GM18505 (cell line): ENCODE measurements at regions not wholly inside any gene's neighbourhood (a gene's known extent, or its start where the extent isn't known, plus 50 kb on each side); places are given as distances from the start of the nearest gene placed in this dataset.

Source experiments
- ATAC-seq: cut with Tn5 transposase; IDR thresholded peaks from one replicate; pipeline ENCODE4 v1.9.1; 2021; ENCODE audit not compliant: unreplicated experiment
- POLR2A ChIP-seq: IDR thresholded peaks from 4 replicates; pipeline ENCODE4 v1.6.1; 2011; ENCODE audit warnings: borderline replicate concordance; ENCODE audit not compliant: insufficient read depth, insufficient read length; ENCODE audit errors: extremely low read depth

- TF ChIP-seq POLR2A, result no peak
- ATAC-seq, result no peak
Measured at GRCh38 chr7:45987521-45988290, 66.6 kb upstream of the IGFBP3 start.

- ATAC-seq, result no peak
- TF ChIP-seq POLR2A, result no peak
Measured at GRCh38 chr7:45986355-45987298, 65.6 kb upstream of the IGFBP3 start.

- TF ChIP-seq POLR2A, result no peak
- no peak for ATAC-seq
Measured at GRCh38 chr7:45985902-45986301, 64.8 kb upstream of the IGFBP3 start.

GRCh38 chr7:45984386-45985295 is 63.6 kb upstream of the IGFBP3 start:
- no peak for TF ChIP-seq POLR2A
- ATAC-seq, result no peak

DNA sequence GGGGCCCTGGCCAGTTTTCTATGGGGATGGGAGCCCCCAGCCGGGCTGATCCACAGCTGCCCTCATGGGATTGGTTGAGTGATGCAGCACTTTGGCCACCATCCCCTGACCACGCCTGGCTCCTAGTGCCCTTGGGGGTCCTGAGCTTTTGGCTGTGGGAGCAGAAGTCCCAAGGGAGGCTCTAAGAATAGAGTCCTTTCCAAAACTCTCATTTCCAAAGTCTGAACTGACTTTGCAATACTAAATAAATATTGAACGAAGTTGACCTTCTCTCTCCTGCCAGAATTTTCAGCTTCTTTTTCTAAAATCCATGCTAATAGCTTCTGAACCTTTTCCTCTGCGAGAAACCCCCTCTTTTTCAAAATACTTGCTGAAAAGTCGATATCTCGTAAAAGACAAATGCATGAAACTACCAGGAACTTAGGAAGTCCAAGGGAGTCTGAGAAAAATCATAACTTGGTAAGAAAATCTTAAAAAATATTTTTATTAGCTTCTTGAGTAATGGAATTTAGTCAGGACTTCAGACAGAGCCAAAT is 62.7 kb upstream of the IGFBP3 start:
- TF ChIP-seq POLR2A, result no peak
- ATAC-seq, result no peak

DNA sequence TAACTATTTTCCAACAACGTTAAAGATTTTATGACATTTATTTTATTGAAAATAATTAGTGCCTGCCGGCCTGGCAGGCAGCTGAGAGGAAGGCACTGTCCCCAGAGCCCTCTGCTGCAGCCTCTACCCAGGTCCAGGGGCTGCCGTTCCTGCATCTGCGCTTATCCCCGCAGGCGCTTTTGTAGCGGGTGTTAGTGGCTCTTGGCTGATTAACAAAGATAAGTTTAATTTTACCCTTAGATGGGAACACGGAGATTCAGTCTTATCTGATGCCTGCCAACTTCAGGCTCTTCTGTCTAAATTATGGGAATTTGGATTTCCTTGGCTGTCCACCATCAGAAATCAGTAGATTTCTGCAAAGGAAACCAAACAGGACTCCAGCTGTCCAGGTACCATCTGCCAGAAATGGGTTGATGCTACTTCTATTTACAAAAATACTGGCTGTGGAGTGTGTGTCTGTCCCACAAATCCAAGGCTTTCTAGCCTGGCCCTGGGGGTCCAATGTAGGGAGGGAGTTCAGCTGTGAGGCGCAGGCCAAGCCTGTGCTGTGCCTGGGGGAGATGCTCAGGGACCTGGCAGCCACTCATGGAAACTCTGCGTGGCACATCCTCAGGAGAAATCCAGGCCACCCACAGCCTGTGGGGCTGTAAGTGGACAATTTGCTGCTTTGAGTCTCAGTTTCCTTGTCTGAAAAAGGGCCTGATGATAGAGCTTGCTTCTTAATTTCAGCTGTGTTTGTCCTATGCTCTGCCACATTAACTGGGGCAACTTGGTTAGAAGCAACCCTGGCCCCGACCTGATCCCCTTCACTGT is 62.0 kb upstream of the IGFBP3 start:
- no peak for ATAC-seq
- TF ChIP-seq POLR2A, result no peak

DNA sequence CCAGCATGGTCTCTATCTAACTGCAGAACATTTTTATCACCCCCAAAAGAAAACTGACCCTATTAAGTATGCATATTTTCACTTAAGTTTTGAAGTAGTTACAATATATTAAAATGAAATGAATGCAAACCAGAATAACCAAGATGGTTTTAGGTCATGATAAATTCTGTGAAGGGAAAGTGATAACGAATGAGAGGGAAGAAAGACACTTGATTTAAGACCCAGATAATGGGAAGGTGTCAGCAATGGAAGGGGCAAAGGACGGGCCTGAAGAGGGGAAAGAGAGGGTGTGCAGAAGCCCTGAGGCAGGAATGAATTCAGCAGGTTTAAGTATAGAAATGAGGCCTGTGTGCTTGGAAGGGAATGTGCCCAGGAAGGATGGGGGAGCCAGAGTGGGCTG is 61.1 kb upstream of the IGFBP3 start:
- no peak for TF ChIP-seq POLR2A
- no peak for ATAC-seq

- ATAC-seq, result no peak
- no peak for TF ChIP-seq POLR2A
Measured at GRCh38 chr7:45980973-45981372, 59.9 kb upstream of the IGFBP3 start.

DNA sequence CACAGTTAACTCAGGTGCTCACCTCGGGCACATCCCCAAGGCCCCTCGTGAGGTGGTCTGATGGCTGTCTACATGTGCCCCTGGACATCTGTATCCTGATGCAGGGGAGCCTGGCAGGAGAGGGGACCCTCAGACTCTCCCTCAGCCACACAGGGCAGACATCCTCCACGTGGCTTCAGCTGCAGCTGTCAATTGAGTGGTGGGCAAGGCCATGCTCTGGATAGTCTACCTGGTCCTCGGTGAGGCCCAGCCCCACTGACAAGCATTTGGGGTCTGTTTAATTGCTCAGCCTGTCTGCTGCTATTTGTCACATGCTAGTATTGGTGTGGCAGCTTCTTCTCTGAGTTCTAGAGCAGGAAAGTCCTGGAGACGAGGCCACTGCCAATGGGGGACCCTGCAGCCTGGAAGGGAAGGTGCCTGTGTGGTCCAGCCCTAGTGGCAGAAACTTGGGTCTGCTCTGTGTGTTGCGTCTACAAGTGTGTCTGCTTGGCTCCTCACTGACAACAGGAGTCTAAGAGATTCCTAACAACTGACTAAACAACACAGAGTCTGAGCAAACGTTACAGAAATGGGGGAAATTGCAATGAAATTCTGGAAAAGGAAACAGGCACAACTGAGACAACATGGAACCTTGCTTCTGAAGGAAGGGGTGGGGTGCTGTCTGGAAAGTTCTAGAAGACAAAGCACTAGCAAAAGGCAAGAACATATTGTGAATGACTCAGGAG is 59.3 kb upstream of the IGFBP3 start:
- no peak for TF ChIP-seq POLR2A
- ATAC-seq, result no peak

GRCh38 chr7:45979275-45980180 is 58.5 kb upstream of the IGFBP3 start:
- no peak for ATAC-seq
- TF ChIP-seq POLR2A, result no peak

- no peak for TF ChIP-seq POLR2A
- no peak for ATAC-seq
Measured at GRCh38 chr7:45978731-45979211, 57.7 kb upstream of the IGFBP3 start.
